ENCODE measurements at regions not wholly inside any gene's neighbourhood (a gene's known extent, or its start where the extent isn't known, plus 50 kb on each side); places are given as distances from the start of the nearest gene placed in this dataset.

GRCh38 chr3:102084704-102085103 lies 235.4 kb downstream of the NFKBIZ start:
- TF ChIP-seq CTCF (IDR thresholded peaks at IDR 0.05; ENCODE audit: insufficient read depth, low read depth, low read length), result no peak
- no peak for DNase-seq (ENCODE audit: low read depth)
- CTCF ChIA-PET, result interaction anchor here (0.7 to 2.1 kb wide), 4 partner anchors 64 to 140 kb away, joined by 3 to 7 read pairs (median 4); no protein-coding TSS in a partner anchor
- Histone ChIP-seq H3K27me3 (ENCODE audit: control insufficient read depth, insufficient read depth, low read length) (no peaks in the 10 kb centered on the region), H3K36me3 (ENCODE audit: control insufficient read depth, insufficient read depth, low read length) (no peaks in the 10 kb centered on the region), H3K4me3 (ENCODE audit: low read depth, low read length) (no peak overlapping the region)
- POLR2A ChIA-PET, result interaction anchor here (0.5 to 0.9 kb wide), 2 partner anchors 14 to 235 kb away, joined by 3 to 4 read pairs; partner anchors contain the start of gene NFKBIZ

GRCh38 chr3:102085431-102086176 lies 236.3 kb downstream of the NFKBIZ start:
- Histone ChIP-seq H3K27me3 (ENCODE audit: control insufficient read depth, insufficient read depth, low read length) (no peaks in the 10 kb centered on the region), H3K4me3 (ENCODE audit: low read depth, low read length) (no peak overlapping the region), H3K36me3 (ENCODE audit: control insufficient read depth, insufficient read depth, low read length) (no peaks in the 10 kb centered on the region)
- CTCF ChIA-PET, result interaction anchor here (0.6 to 1.9 kb wide), 5 partner anchors 55 to 140 kb away, joined by 3 to 9 read pairs (median 3); no protein-coding TSS in a partner anchor
- TF ChIP-seq CTCF (IDR thresholded peaks at IDR 0.05; ENCODE audit: insufficient read depth, low read depth, low read length), result no peak
- DNase-seq (ENCODE audit: low read depth), result peak; percentile 69
- POLR2A ChIA-PET, result interaction anchor here (0.5 kb wide), 1 partner anchor 15 kb away, joined by 3 read pairs; no protein-coding TSS in a partner anchor

GRCh38 chr3:102087236-102087635 lies 237.9 kb downstream of the NFKBIZ start:
- no peaks in the 10 kb centered on the region for H3K27me3 ChIP-seq (ENCODE audit: control insufficient read depth, insufficient read depth, low read length)
- H3K4me3 ChIP-seq (ENCODE audit: low read depth, low read length), result no peak overlapping the region
- no peak for DNase-seq (ENCODE audit: low read depth)
- no peak for TF ChIP-seq CTCF (IDR thresholded peaks at IDR 0.05; ENCODE audit: insufficient read depth, low read depth, low read length)
- no peaks in the 10 kb centered on the region for H3K36me3 ChIP-seq (ENCODE audit: control insufficient read depth, insufficient read depth, low read length)
- ChIA-PET POLR2A (no interaction called here), CTCF (no interaction called here)

- Histone ChIP-seq H3K36me3 (ENCODE audit: control insufficient read depth, insufficient read depth, low read length) (no peaks in the 10 kb centered on the region), H3K27me3 (ENCODE audit: control insufficient read depth, insufficient read depth, low read length) (no peaks in the 10 kb centered on the region), H3K4me3 (ENCODE audit: low read depth, low read length) (no peak overlapping the region)
- ChIA-PET CTCF (interaction anchor here (1.3 to 2.3 kb wide), 2 partner anchors 136 to 280 kb away, joined by 3 to 6 read pairs; no protein-coding TSS in a partner anchor), POLR2A (interaction anchor here (0.6 to 0.7 kb wide), 2 partner anchors 132 to 199 kb away, joined by 3 read pairs; no protein-coding TSS in a partner anchor)
- no peak for DNase-seq (ENCODE audit: low read depth)
- no peak for TF ChIP-seq CTCF (IDR thresholded peaks at IDR 0.05; ENCODE audit: insufficient read depth, low read depth, low read length)
These were observed 239.9 kb downstream of the NFKBIZ start for GRCh38 chr3:102089239-102089638.

- ChIA-PET POLR2A (interaction anchor here (0.6 to 0.7 kb wide), 3 partner anchors 76 to 189 kb away, joined by 3 to 6 read pairs (median 5); no protein-coding TSS in a partner anchor), CTCF (interaction anchor here (1.1 to 2.3 kb wide), 6 partner anchors 13 to 281 kb away, joined by 3 to 6 read pairs (median 4); no protein-coding TSS in a partner anchor)
- Histone ChIP-seq H3K36me3 (ENCODE audit: control insufficient read depth, insufficient read depth, low read length) (no peaks in the 10 kb centered on the region), H3K27me3 (ENCODE audit: control insufficient read depth, insufficient read depth, low read length) (no peaks in the 10 kb centered on the region), H3K4me3 (ENCODE audit: low read depth, low read length) (no peak overlapping the region)
- DNase-seq (ENCODE audit: low read depth), result peak; percentile 96
- TF ChIP-seq CTCF (IDR thresholded peaks at IDR 0.05; ENCODE audit: insufficient read depth, low read depth, low read length), result no peak
These were observed 240.8 kb downstream of the NFKBIZ start for GRCh38 chr3:102089904-102090720.

Data from BJ (cell line).